DMS53 (cell line): ENCODE measurements at regions not wholly inside any gene's neighbourhood (a gene's known extent, or its start where the extent isn't known, plus 50 kb on each side); places are given as distances from the start of the nearest gene placed in this dataset.

Experiments
- DNase-seq: peaks from one replicate; lab custom pipeline; 2025; lab: John Stamatoyannopoulos, UW

- DNase-seq: no peak
These were observed 93.6 kb upstream of the BHLHE23 start for GRCh38 chr20:63100174-63100925.

DNA sequence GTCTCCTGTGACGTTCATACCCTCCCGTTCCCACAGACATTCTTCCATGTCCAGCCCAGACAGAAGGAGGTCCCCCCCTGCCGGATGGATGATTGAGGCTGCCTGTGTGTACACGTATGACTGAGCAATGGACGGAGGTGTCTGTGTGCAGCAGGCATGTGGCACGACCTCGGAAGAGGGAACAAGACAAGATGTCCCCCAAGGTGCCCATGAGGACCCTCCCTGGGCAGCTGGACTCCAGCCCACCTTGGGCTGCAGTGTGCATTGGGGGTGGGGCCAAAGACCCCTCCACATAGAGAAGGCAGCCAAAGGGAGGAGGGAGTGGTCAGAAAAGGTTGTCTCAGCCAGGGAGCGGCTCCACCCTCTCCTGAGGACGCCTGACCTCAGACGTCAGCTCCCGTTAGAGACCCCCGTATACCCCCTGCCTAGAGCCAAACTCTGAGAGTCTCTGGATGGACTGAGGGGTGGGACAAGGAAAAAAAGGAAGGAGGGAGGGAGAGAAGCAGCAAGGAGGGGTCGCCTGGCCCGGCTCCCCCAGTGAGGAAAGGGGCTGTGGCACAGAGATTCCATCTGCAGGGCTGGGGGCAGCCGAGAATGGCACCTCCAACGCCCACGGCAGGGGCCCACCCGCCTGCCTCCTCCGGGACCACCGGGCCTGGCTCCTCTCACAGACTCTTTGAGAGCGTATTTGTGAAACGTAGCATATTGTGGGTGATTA is 92.9 kb upstream of the BHLHE23 start:
- no peak for DNase-seq

- DNase-seq: no peak
These were observed 91.5 kb upstream of the BHLHE23 start for GRCh38 chr20:63098195-63098810.

- DNase-seq: no peak
These were observed 90.6 kb upstream of the BHLHE23 start for GRCh38 chr20:63097336-63097831.

DNA sequence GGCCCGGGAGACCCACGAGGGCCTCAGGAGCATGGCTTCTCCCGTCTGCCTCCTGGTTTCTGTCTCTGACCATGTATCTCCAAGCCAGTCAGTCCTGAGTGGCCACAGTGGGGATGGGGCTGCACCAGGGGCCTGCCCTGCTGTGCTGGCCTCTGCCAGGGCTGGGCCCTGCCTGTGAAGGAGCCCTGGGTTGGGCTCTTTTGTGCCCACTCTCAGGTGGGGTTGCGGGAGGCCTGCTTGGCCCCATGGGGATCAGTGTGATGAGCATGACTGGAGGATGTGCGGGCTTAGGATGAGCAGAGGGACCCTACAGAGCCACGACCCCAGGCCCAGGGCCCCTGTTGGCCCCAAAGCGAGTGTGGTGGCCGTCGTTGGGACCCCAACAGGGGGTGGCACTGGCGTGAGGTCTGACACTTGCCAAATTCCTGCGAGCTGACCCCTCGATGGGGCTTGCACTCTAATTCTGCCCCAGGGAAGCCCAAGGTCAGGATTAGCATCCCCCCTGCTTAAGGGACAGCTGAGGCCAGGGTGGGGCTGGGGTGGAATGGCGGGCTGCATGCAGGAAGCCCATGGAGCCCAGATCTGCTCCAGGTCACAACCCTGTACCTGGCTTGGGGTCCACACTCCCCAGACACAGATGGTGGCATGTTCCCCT is 90.0 kb upstream of the BHLHE23 start:
- no peak for DNase-seq

GRCh38 chr20:63095718-63096654 is 89.2 kb upstream of the BHLHE23 start:
- no peak for DNase-seq

DNA sequence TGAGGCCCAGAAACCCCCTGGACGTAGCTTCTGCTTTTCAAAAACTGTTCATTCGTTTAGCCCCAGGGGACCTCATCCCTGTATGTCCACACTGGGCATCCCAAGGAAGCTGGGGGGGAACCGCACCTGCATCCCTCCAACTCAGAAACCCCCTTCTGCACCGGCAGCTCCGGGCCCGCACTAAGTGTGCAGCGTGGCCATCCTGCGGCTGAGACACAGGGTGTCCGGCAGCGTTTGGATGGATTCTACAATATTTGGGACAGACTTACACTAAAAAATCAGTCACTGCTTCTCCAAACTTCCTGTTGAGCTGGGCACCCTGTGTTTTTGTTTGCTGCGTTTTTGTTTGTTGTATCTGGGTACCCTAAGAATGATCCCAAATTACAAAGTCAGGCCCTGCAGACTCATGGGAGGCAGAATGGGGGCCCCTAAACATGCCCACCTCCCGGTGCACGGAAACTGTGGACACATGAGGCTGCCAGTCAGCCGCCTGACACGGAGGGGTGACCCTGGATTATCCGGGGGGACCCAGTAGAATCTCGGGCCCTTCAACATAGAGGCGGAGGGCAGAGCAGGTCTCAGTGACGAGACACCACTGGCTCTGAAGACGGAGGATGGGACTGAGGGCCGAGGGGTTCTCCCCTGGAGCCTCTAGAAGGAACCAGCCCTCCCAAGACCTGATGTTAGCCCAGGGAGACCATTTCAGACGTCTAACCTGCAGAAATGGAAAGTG is 88.2 kb upstream of the BHLHE23 start:
- DNase-seq: no peak

DNA sequence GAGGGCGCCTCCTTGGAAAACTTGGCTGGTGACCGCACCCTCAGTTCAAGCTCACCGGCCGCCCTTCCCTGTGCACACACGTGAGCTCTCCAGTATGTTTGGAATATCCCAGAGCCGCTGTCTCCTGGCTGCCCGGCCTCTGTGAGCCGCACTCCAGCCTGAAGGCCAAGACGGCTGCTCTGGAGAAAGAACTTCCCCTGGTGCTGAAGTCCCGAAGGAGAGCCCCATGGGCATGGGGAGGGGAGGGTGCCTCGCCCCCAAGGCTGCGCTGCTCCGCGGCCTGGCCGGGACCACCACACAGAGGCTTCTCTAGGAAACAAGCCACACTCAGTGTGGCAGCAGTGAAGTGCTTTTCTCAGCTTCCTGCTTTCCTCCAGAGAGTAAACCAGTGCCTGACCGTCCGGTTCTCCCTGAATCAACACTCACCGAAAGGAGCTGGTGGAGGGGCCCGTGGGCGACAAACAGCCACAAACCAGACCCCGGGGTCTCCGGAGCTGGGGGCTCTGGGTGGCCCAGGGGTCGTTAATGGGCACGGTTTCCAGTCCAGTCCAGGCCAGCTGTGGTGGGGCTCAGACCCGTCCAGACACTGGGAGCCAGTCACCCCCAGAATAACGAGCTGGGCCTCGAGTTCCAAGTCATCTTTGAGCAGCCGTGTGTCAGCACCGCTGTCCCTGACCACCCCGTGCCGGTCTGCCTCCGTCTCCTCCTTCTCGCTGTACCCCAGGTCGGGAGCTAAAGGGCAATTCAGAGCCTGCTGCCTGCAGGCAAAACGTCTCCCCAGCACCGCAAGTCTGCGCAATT is 87.4 kb upstream of the BHLHE23 start:
- no peak for DNase-seq

- DNase-seq: no peak
These were observed 86.0 kb upstream of the BHLHE23 start for GRCh38 chr20:63092660-63093215.

- DNase-seq: no peak
These were observed 85.3 kb upstream of the BHLHE23 start for GRCh38 chr20:63091901-63092659.

- no peak for DNase-seq
These were observed 84.2 kb upstream of the BHLHE23 start for GRCh38 chr20:63090682-63091571.

DNA sequence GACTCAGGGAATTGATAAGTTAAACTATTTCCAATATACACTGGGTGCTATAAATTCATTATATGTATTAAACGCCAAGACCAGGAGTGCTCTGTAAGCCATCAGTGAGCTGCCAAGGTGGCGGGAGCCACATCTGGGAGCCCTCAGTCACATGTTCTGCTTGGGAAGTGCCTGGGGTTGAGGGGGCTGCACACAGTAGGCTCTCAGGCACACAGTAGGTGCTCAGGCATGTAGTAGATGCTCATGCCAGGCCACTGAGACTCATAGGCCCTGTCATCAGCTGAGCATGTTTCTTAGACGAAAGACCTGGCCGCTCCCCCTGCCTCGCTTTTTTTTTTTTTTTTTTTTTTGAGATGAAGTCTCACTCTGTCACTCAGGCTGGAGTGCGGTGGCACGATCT is 83.3 kb upstream of the BHLHE23 start:
- DNase-seq: no peak

DNA sequence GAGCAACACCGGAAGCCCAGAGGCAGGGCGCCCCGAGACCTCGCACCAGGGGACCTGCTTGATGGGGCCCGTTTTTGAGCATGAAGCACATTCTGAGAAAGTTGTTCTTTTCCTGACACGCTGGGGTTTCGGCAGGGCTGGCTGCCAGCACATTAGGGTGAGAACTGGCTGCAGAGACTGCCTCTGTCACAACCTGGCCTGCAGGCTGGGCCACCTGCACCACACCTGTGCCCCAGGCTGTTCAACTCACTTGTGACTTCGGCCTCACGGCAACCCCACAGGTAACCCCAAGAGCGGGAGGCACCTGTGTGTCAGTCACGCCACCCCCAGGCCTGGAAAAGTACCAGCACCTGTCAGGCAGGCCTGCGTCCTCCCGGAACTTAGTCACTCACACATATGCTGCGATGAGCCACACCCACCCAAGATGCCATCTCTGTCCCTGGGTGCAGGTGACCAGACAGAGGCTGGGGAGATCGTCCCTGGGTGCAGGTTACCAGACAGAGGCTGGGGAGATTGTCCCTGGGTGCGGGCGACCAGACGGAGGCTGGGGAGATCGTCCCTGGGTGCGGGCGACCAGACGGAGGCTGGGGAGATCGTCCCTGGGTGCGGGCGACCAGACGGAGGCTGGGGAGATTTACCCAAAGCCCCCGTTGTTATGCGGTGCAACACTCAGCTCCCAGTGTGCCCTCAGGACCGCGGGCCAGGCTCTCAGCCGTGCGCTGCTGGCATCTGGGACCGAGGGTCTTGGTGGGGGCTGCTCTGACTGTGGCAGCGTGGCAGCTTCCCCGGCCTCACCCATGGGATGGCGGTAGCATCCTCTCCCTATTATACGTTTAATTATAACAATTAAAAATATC is 82.5 kb upstream of the BHLHE23 start:
- DNase-seq: no peak

DNA sequence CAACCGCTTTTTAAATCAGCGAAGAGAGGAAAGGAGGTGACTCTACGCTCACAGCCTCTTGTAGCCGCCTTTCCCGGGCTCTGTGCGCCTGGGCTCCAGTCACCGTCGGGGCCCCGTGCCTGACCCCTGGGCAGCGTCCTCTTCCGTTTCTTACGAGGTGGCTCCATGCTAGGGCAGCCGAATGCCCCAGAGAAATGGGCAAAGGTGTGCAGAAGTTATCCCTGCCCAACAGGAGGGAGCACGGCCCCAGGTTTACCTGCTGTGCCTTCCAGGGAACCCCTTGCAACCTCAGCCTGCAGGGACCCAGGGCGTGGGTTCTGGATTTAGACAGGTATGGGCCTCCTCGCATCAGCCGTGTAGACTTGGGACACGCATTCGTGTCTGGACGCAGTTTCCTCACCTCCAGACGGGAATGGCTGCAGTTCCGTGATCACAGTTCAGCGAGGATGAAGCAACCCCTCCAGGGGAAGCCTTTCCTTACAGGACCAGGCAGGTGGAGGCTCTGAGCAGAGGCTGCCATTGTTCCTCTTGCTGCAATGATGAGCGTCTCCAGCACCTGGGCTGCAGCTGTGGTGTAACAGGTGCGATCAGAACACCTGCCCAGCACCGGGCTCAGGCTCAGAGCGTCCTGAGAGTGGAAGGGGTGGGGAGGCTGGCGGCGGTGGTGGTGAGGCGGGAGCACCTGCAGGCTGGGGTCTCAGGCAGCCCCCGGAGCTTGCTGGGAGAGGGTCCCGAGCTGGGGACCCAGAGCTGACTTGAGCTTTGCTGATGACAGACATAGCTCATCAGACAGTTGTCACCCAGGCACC is 81.3 kb upstream of the BHLHE23 start:
- DNase-seq: peak; percentile 27

GRCh38 chr20:63087236-63087871 is 80.6 kb upstream of the BHLHE23 start:
- DNase-seq: no peak
